Activated naive CD4-positive, alpha-beta T cell treated with anti-CD3 and anti-CD28 coated beads, Interleukin-2, amount 50 U/mL, for 24 hours (primary cell): ENCODE measurements at regions not wholly inside any gene's neighbourhood (a gene's known extent, or its start where the extent isn't known, plus 50 kb on each side); places are given as distances from the start of the nearest gene placed in this dataset.
"Not testable (repeated sequence)": the region's sequence is repeated elsewhere in the genome, so short reads cannot be mapped to it uniquely, and the experiment has no call there.

Experiments used
- H3K27ac Mint-ChIP-seq: one replicate; pipeline ENCODE4 v1.8.0; 2021; ENCODE audit warnings: mild to moderate bottlenecking, mixed read lengths
- H3K27me3 Mint-ChIP-seq: one replicate; pipeline ENCODE4 v1.8.0; 2021; ENCODE audit warnings: mixed read lengths
- H3K36me3 Mint-ChIP-seq: one replicate; pipeline ENCODE4 v1.8.0; 2021; ENCODE audit warnings: mixed read lengths
- H3K4me1 Mint-ChIP-seq: one replicate; pipeline ENCODE4 v1.8.0; 2021; ENCODE audit warnings: mixed read lengths
- H3K4me3 Mint-ChIP-seq: one replicate; pipeline ENCODE4 v1.8.0; 2021; ENCODE audit warnings: mild to moderate bottlenecking, mixed read lengths
- H3K9me3 Mint-ChIP-seq: one replicate; pipeline ENCODE4 v1.8.0; 2021; ENCODE audit warnings: mixed read lengths

DNA sequence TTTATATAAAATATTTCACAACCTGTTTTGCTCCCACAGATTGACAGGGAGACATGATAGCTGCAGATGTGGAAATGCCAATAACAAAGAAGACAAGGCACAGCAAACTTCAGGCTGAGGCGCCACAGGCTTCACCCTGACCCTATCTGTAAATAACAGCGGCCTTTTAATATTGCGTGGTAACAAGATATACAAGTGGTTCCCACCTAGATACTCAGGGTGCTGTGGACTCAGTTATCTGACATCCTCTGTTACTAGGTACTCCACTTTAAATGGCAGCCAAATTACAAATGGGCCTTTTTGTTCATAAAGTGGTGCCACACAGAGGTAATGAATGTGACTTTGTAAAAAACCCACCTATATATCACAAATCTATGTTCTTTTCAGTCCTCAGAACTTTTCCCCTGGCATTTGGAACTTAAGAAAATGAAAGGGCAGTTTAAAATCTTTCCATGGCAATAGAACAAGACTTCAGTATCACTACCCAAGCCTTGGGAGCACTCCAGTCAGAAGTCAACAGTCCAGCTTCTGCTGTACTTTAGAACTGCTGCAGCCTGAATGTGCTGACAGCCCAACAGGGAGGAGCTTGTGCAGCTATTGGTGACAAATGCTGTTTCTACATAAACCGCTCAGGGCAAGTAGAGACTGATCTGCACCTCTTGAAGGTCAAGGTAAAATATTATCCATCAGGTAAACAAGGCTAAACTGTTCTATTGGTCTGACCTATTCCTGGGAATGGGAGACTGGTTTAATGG lies 86.2 kb upstream of the DCD start:
- peaks cover 5% of the 10 kb centered on the region for H3K36me3 Mint-ChIP-seq
- H3K4me3 Mint-ChIP-seq, result no peak overlapping the region
- H3K9me3 Mint-ChIP-seq, result peaks cover 6% of the 10 kb centered on the region
- no peaks in the 10 kb centered on the region for H3K27me3 Mint-ChIP-seq
- no peak overlapping the region for H3K27ac Mint-ChIP-seq
- peaks cover 33% of the 10 kb centered on the region for H3K4me1 Mint-ChIP-seq

DNA sequence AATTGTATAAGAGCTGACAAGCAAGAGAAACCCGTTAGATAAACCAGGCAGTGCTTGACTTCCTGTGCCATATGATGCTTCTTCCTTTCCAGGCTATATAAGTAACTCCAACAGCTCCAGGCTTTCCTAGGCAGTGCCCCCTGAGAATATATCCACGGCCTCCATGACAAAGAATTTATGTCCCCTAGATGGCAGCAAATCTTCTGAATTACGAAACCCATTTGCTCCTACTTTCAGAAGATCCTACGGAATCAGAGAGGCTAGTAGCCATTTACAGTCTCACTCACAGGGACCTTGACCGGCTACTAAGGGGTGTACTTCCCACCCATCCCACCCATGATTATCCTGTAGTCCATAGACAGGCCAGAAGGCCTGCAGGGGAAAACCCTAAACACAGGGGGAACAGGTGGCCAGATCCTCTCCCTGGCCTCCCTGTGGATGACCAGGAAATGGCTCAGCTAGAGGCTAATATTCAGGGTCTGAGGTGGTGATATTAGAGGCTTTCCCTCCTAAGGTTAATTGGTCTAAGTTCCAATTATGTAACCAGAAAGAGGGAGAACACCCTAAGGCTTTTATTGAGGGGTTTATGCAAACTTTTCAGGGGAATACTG lies 77.2 kb upstream of the DCD start:
- H3K27ac Mint-ChIP-seq, result no peak overlapping the region
- no peaks in the 10 kb centered on the region for H3K9me3 Mint-ChIP-seq
- peaks cover 13% of the 10 kb centered on the region for H3K4me1 Mint-ChIP-seq
- H3K4me3 Mint-ChIP-seq, result no peak overlapping the region
- H3K27me3 Mint-ChIP-seq, result peaks cover 3% of the 10 kb centered on the region
- no peaks in the 10 kb centered on the region for H3K36me3 Mint-ChIP-seq

DNA sequence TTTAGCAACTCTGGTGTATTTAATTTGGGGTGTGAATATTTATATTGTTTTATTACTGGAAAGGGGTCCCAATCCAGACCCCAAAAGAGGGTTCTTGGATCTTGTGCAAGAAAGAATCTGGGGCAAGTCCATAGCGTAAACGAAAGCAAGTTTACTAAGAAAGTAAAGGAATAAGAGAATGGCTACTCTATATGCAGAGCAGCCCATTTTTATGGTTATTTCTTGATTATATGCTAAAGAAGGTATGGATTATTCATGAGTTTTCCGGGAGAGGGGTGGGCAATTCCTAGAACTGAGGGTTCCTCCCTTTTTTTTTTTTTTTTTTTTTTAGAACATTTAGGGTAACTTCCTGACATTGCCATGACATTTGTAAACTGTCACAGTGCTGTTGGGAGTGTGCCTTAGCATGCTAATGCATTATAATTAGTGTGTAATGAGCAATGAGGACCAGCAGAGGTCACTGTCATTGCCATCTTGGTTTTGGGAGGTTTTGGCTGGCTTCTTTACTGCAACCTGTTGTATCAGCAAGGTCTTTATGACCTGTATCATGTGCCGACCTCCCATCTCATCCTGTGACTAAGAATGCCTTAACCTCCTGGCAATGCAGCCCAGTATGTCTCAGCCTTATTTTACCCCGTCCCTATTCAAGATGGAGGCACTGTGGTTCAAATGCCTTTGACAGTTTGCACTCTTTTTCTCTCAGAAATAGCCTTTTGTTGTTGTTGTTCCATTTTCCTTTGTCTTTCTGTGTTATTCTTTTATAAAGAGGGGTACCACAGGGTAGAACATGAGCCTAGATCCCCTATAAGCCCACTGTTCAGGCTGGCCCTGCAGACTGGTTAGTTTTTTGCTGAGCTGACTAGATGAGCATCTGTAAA lies 75.5 kb upstream of the DCD start:
- Mint-ChIP-seq H3K9me3 (no peaks in the 10 kb centered on the region), H3K4me3 (no peak overlapping the region), H3K4me1 (peaks cover 13% of the 10 kb centered on the region), H3K27me3 (peaks cover 4% of the 10 kb centered on the region), H3K36me3 (no peaks in the 10 kb centered on the region), H3K27ac (no peak overlapping the region)

DNA sequence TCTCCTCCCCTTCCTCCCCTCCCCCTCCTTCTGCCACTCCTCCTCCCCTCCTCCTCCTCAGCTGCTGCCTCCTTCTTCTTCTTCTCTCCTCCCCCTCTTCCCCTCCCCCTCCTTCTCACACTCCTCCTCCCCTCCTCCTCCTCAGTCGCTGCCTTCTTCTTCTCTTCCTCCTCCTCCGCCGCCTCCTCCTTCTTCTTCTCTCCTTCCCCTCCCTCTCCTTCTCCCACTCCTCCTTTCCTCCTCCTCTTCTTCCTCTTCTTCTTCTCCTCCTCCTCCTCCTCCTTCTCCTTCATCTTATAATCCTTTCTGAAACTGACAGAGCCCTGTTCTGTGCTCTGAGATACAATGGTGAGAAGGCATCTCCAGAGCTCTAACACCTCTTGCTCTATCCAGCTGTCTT lies 73.1 kb upstream of the DCD start:
- Mint-ChIP-seq H3K4me1 (peaks cover 10% of the 10 kb centered on the region), H3K36me3 (no peaks in the 10 kb centered on the region), H3K27me3 (peaks cover 5% of the 10 kb centered on the region), H3K4me3 (no peak overlapping the region), H3K27ac (no peak overlapping the region), H3K9me3 (no peaks in the 10 kb centered on the region)

DNA sequence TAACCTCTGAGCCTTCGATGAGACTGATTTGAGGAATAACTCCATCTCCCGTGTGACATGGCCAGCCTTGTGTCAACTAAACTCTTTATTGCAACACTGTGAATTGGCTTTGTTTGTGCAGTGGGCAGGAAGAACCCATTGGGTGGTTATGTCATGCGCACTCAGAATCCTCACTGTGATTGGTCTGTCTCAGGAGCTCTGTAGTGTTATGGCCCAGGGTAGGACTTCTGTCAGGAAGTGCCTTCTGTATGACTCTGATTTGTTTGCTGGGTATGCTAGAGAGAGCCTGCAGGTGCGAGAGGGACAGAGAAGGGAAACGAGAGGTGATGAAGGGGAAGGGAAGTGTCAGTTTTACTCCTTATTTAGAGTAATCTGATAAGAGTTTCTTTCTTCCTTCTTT lies 71.5 kb upstream of the DCD start:
- Mint-ChIP-seq H3K27me3 (peaks cover 5% of the 10 kb centered on the region), H3K4me1 (peaks cover 6% of the 10 kb centered on the region), H3K36me3 (no peaks in the 10 kb centered on the region), H3K27ac (no peak overlapping the region), H3K9me3 (no peaks in the 10 kb centered on the region), H3K4me3 (no peak overlapping the region)

DNA sequence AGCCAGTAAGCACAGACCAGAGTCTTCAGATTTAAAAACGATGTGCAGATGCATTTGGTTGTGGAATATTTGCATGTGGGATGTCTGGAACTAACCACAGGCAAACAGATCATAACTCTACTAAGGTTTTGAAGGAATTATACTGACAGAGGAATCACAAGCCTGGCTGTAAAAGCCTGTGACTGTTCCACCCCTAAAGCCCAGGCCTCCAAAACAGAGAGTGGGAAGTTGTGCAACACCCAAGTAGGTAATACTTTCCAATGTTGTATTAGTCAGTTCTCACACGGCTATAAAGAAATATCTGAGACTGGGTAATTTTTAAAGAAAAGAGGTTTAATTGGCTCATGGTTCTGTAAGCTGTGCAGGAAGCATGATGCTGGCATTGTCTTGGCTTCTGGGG lies 68.1 kb upstream of the DCD start:
- Mint-ChIP-seq H3K27ac (no peak overlapping the region), H3K4me3 (no peak overlapping the region), H3K27me3 (peaks cover 14% of the 10 kb centered on the region), H3K4me1 (no peaks in the 10 kb centered on the region), H3K36me3 (no peaks in the 10 kb centered on the region), H3K9me3 (no peaks in the 10 kb centered on the region)

DNA sequence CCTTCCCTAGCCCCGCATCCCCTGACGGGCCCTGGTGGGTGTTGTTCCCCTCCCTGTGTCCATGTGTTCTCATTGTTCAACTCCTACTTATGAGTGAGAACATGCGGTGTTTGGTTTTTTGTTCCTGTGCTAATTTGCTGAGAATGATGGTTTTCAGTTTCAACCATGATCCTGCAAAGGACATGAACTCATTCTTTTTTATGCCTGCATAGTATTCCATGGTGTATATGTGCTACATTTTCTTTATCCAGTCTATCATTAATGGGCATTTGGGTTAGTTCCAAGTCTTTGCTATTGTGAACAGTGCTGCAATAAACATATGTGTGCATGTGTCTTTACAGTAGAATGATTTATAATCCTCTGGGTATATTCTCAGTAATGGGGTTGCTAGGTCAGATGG lies 65.7 kb upstream of the DCD start:
- Mint-ChIP-seq H3K27ac (peak overlapping the region; percentile 30), H3K27me3 (peaks cover 10% of the 10 kb centered on the region)
- H3K9me3 Mint-ChIP-seq, H3K4me3 Mint-ChIP-seq, H3K36me3 Mint-ChIP-seq, H3K4me1 Mint-ChIP-seq: not testable (repeated sequence)

DNA sequence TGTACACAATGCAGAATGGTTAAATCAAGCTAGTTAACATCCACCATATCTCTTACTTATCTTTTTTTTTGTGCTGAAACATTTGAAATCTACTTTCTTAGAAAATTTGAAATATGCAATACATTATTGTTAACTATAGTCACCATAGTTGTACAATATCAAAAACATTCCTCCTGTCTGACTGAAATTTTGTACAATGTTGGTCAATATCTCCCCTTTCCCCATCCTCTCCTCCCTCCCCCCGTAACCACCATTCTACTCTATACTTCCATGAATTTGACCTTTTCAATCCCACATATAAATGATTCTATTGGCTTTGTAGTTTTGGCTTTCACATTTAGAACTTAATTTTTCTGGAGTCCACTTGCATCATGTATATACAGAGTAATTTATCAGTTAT lies 63.5 kb upstream of the DCD start:
- peaks cover 8% of the 10 kb centered on the region for H3K27me3 Mint-ChIP-seq
- H3K9me3 Mint-ChIP-seq, result no peaks in the 10 kb centered on the region
- H3K36me3 Mint-ChIP-seq, result no peaks in the 10 kb centered on the region
- no peak overlapping the region for H3K27ac Mint-ChIP-seq
- H3K4me3 Mint-ChIP-seq, result no peak overlapping the region
- H3K4me1 Mint-ChIP-seq, result no peaks in the 10 kb centered on the region

DNA sequence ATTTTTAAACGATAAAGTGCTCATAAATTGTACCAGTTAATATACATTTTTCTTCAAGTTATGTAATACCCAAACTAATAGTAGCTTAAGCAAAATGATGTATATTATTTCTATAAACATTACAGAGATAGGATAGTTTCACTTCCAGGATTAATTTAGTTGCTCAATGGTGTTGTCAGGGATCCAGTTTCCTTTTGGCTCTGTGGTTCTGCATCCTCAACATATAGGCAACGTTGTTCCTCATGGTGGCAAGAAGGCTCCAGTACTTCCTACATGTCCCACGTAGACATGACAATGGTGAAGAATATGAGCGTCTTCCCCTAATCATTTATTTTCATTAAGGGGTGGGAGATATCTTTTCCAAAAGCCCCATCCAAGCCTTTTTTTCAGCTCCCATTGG lies 60.7 kb upstream of the DCD start:
- Mint-ChIP-seq H3K4me3 (no peak overlapping the region), H3K27me3 (peaks cover 4% of the 10 kb centered on the region), H3K36me3 (no peaks in the 10 kb centered on the region), H3K9me3 (no peaks in the 10 kb centered on the region), H3K4me1 (no peaks in the 10 kb centered on the region), H3K27ac (no peak overlapping the region)

DNA sequence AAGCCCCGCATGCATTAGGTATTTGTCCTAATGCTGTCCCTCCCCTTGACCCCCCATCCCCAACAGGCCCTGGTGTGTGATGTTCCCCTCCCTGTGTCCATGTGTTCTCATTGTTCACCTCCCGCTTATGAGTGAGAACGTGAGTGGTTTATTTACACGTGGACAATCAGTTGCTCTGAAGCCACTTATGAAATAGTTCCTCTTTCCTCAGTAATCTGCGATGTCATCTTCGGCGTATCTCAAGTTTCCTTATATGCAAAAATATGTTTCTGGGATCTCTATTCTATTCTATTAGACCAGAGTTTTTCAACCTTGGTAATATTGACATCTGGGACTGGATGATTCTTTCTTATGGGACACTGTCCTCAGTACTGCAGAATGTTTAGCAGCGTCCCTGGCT lies 56.0 kb upstream of the DCD start:
- Mint-ChIP-seq H3K36me3 (no peaks in the 10 kb centered on the region), H3K4me3 (no peak overlapping the region), H3K27ac (no peak overlapping the region), H3K27me3 (no peaks in the 10 kb centered on the region), H3K9me3 (no peaks in the 10 kb centered on the region), H3K4me1 (no peaks in the 10 kb centered on the region)

DNA sequence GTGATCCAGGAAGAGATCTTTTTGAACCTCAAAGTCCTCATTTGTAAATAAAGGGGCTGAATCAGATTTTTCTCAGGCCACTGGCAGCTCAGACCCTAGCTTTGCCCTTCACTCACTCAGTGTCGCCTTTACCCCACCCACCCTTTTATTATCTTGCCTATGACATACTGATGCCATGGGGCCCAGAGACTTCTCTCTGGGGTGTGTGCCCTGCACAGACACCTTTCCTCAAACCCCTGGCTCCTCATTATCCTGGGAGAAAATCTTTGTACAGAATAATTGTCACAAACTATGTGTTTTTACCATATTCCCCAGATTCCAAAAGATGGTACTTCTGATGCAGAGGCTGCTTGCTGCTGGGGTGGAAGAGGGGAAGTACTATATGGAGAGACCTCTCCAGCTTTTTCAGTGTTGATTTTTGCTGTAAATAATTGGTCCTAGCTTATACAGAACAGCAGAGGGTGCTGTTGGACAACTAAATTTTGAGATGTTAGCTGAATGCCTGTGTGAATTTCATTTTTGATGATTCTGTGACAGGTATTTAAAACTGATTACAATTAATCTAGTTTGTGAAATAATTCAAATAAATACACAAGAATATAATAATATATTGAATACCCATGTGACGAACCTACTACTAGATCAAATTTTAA lies 53.9 kb upstream of the DCD start:
- Mint-ChIP-seq H3K36me3 (no peaks in the 10 kb centered on the region), H3K27ac (no peak overlapping the region), H3K9me3 (no peaks in the 10 kb centered on the region), H3K27me3 (no peaks in the 10 kb centered on the region), H3K4me3 (no peak overlapping the region), H3K4me1 (no peaks in the 10 kb centered on the region)

DNA sequence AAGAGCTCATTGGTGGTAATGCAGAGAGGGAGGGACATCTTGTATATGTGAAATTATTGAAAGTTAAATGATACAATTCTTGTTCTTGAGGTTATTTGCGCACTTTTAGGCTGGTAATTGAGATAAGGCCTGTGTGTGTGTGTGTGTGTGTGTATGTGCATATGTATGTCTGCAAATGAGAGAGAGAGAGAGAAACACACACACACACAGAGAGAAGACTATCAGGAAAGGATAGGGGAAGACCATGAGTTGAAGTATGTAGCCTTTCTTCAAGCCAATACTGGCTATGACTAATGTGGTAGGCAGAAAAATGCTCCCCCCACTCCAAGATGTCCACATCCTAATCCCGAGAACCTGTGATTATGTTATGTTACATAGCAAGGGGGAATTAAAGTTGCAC lies 52.7 kb upstream of the DCD start:
- Mint-ChIP-seq H3K9me3 (no peaks in the 10 kb centered on the region), H3K4me1 (no peaks in the 10 kb centered on the region), H3K27me3 (peaks cover 5% of the 10 kb centered on the region), H3K4me3 (no peak overlapping the region), H3K36me3 (no peaks in the 10 kb centered on the region), H3K27ac (no peak overlapping the region)

DNA sequence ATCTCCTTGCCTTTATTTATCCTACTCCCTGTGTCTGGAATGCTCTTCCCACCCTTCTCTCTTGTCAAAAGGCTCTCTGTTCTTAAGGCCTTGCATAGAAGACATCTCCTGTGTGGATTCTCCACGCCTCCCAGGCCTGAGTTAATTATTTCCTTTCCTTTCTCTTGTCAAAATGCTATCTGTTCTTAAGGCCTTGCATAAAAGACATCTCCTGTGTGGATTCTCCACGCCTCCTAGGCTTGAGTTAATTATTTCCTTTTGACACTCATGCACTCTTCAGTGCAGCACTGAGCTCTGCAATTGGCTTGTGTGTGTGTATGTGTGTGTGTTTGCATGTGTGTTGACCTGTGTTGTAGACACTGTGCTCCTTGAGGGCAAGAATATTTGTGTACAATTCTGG lies 52.1 kb upstream of the DCD start:
- H3K27me3 Mint-ChIP-seq, result peaks cover 7% of the 10 kb centered on the region
- H3K4me1 Mint-ChIP-seq, result no peaks in the 10 kb centered on the region
- H3K4me3 Mint-ChIP-seq, result no peak overlapping the region
- H3K36me3 Mint-ChIP-seq, result no peaks in the 10 kb centered on the region
- no peak overlapping the region for H3K27ac Mint-ChIP-seq
- no peaks in the 10 kb centered on the region for H3K9me3 Mint-ChIP-seq
